GM18517 (cell line): ENCODE measurements at regions not wholly inside any gene's neighbourhood (a gene's known extent, or its start where the extent isn't known, plus 50 kb on each side); places are given as distances from the start of the nearest gene placed in this dataset.

Experiments
- ATAC-seq: cut with Tn5 transposase; IDR thresholded peaks from one replicate; pipeline ENCODE4 v1.9.1; 2021; ENCODE audit warnings: mild to moderate bottlenecking, moderate library complexity; ENCODE audit not compliant: unreplicated experiment

DNA sequence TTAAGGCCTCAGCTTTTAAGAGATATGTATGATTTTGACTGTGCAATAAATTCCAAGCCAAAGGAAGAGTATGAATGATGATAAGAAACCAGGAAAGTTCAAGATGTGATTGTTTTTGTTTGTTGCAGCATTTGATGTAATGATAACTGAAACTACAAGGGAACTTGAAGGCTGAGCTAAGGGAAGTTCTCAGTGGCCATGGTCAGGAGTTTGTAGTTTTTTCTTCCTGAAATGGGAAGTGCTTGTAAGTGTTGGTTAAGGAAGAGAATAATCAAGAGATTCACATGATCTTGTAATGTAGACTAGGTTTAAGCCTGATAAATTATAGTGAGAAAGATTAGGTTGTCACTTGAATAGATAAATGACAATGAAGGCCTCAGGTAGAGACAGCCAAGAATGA, 53.4 kb downstream of the PTCHD4 start:
- ATAC-seq, result no peak

DNA sequence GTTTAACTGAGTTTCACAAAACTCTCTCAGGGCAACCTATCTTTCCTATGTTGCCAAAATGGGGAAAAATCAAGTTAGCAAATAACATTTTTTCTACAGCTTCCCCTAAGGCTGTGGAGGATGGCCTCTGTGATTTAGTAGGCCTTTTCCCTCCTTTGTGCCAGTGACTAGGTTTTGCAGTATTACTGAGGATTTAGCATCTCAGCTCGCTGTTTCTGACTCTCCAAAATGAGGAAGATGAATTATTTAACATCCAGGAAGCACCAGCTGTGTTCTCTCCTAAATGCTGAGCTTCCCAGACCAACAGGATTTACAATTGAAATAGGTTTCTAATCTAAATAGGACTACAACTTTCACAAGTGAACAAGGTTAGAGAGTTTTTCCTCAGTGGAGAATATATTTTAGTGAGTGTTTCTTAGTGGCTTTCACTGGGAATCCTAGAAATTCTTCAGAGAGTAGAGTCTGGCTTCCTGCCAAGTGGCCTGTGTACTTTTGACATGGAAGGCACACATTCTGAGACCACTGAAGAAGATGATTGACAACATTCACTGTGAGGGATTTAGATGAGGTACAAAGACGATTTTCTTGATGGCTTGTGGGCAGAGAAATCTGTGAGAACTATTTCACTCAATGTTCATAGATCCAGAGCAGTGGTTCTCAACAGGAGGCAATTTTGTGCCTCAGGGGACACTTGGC, 62.4 kb downstream of the PTCHD4 start:
- ATAC-seq, result no peak

DNA sequence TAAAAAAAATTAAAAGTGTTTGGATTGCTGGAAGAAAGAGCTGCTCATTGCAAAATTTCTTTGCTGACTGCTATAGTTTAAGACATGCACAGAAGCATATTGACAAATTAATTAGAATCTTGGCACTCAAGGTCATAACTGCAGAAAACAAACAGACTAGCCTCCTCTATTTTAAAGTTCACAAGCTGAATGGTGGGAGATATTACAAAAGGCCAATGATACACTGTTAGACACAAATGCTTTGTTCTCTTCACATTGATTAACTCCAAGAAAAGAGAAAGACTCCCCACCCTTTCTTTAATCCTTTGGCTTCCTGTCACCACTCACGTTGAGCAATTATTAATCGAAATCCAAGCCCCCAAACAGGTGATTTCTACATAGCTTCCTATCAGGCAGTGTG, 69.1 kb downstream of the PTCHD4 start:
- ATAC-seq, result no peak

DNA sequence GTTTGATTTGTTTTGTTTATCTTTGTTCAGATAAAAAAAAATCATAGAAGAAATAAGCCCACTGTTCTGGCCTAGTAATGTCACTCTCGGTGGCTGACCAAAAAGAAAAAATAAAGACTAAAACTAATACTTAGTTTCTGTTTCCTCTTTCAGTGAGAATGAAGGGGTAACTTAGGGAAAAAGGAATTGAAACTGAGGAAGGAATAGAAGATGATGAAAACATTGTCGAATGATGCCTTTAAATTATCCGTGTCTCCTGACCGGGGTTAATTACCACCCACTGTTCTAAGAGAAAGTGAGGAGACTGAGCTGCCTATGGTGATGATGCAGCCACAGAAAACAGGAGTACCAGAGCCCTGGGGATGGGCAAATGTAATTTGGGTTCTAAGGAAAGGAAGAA, 73.1 kb downstream of the PTCHD4 start:
- ATAC-seq, result no peak

DNA sequence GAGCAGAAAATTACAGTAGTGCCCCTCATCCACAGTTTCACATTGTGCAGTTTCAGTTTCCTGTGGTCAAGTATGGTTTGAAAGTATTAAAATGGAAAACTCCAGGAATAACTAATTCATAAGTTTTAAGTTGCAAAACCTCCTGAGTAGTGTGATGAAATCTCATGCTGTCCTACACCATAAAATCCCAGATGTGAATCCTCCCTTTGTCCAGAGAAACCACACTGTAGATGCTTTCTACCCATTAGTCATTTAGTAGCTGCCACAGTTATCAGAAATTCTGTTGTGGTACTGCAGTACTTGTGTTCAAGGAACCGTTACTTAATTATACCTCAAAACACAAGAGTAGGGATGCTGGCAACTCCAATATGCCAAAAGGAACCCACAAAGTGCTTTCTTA, 74.7 kb downstream of the PTCHD4 start:
- ATAC-seq, result no peak

DNA sequence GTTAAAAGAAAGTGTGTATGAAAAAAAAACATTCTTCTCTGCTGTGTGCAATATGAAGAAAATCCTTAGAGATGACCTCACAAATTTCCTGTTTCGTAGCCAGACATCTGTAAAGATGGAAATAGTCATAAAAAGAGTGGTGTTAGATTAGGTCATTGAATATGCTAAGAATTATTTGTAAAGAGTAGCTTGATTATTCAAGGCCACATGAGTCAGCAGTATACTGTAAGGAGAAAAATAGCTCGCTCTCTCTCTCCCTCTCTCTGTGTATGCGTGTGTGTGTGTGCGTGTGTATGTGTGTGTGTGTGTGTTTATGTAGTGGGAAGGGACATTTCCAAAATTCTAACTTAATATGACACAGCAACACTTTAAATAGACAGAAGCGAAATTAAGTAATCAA, 78.8 kb downstream of the PTCHD4 start:
- ATAC-seq, result no peak

DNA sequence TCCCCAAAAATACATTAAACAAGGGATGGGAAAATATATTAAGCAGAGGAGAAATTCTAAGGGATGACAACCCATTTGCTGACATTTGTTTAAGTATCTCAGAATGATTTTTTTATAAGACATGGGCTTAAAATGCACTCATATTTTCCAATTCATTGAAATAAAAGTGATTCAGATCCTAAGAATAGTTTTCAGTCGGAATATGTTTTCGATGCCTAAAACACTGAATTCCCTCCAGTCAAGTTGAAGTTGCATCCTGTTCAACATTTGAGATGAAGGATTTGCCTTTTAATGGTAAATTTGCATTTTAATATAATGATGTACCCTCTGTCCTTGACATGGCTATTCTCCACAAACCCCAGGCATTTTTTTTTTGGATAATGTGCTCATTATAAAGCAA, 79.3 kb downstream of the PTCHD4 start:
- ATAC-seq, result no peak

DNA sequence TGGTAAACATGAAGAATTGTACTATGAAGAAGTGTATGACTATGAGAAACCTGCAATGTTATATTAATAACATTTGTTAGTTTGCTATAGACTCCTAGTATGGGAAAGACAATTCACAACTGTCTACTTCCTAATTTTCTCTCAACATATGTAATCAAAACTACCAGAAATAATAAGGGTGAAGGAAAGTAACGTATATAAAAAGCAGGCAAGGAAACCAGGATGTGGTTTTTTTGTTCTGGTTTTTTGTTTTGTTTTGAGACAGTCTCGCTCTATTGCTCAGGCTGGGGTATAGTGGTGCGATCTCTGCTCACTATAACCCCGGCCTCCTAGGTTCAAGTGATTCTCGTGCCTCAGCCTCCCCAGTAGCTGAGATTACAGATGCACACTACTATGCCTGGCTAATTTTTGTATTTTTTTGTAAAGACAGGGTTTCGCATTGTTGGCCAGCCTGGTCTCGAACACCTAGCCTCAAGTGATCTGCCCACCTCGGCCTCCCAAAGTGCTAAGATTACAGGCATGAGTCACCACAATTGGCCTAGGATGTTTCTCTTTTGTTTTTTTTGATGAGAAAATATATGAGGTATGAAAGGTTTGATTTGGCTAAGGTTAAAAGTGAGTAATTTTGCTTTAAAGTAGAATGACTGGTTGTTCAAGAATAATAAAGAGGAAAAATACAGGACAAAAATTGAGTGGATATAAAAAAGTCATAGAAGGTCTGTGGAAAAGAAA, 83.1 kb downstream of the PTCHD4 start:
- no peak for ATAC-seq

DNA sequence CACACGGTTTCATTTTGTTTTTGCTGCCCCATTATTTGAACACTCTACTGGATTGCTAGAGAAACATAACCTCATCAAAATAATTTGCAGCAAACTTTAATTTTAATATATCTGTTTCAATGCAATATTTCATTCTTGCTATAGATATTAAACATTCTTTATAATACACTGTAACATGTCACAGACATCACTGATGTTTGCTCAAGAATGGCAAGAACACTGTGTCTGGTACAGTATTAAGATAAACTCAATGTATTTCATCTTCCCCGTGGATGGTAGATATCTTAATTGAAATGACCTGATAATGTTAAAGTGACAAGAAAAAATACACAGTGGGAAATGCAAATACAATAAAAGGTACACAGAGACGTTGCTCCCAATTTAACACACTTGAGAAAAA, 86.0 kb downstream of the PTCHD4 start:
- no peak for ATAC-seq

DNA sequence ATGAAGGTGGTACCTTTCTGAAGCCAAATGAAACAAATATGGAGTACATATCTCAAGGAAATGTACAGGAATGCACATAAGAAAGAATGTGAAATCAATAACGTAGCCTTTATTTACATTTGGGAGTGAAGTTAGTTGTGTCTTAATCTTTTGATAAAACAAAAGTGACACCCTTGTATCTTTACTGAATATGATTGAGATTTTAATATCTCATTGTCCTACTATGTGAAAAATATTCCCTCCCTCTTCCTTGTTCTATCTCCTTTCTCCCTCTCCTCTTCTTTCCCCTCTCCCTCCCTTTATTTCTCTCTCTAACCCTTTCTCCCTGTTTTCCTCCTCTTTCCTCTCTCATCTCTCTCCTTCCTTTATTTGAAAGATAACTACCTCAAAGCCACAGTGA, 89.1 kb downstream of the PTCHD4 start:
- ATAC-seq, result no peak

DNA sequence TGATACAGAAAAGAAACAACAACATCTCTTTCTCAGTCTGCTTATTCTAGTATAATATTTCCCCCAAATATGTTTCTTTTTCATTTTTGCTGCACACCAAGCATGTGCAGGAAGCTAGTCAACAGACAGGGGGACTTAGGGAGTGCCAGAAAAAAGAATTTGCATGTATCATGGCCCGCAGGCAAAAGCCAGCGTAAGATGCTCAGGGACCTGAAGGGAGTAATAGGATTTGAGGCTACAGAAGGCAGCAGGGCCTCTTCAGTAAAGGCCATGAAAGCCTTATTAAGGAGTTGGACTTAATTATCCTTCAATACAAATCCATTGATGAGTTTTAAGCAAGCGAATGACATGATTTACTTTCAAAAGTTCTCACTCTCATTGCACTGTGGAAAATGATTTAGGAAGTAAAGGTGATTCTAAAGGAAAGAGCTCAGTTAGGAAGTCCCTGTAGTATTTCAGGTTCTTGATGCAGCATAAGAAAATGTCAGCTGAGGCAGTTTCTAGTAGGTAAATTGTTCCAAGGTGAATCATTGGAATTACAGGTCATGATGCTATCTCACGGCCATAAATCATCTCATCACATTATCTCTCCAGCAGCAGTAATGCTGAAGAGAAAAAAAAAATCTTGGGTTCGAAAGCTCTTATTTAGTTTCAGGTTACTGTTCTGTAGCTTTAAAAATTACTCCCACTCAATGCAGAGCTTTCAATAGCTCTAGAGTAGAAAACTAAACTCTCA, 94.8 kb downstream of the PTCHD4 start:
- ATAC-seq, result no peak

DNA sequence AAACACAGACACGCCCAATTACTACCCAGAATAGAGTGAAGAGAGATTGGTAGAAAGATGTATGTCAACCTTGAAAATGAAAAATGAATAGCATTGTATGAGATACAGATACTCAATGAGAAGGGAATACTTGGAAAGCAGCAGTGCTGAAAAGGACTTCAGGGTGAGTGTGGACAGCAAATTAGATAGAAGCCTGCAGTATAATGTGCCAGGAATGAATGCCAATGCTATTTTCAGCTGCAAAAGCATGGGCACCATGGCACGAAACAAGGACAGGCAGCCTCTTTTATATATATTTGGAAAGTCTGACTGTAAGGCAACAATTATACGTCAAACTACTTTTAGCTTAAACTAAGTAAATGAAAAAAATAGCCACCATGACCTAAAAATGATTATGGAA, 118.2 kb downstream of the PTCHD4 start:
- no peak for ATAC-seq

DNA sequence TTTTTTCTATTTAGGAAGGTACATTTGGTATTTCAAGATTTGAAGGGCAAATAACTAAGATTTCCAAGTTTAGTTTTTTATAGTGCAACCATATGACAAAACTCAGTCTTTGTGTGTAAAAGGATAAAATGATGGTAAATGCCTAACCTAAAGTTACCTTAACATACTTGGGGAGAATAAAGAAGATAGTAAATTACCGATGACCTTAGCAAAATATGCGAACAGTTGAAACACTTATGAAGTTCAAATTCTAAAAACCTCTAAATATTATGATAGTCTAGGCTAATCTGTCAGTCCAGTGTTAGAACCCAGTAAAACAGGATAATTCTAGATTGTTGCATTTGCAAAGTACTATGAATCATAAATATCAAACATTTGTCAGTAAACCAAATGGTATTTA, 127.5 kb downstream of the PTCHD4 start:
- ATAC-seq, result no peak

DNA sequence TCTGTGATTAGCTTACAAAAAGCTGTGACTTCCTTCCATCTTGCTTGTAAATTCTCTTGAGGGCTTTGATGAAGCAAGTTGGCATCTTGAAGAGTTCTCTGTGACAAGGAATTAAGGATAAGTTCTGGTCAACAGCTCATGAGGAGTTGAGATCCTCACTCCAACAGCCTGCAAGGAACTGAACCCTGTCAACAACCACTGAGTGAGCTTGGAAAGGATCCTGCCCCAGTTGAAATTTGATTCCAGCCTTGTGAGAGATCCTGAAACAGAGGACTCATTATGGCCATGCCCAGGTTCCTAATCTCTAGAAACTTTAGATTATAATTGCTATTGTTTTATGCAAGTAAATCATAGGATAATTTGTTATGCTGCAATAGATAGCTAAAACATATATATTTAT, 133.7 kb downstream of the PTCHD4 start:
- no peak for ATAC-seq

DNA sequence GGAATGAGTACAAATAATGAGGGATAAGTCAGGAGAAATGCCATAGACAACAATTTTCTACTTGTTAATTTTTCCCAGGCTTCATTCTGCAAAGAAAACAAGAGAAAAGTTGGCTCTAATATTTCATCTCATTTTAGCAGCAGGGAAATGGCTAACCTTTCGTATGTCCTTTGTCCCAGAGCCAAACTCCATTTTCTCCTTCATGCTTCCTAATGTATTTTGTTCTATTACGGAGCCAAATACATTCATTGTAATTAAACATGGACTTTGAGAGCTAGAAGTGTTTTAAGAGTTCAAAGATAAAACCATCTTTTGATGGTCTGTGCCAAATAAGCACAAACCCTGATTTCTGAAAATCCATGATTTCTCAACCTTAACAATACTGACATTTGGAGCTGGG, 136.9 kb downstream of the PTCHD4 start:
- ATAC-seq, result no peak

DNA sequence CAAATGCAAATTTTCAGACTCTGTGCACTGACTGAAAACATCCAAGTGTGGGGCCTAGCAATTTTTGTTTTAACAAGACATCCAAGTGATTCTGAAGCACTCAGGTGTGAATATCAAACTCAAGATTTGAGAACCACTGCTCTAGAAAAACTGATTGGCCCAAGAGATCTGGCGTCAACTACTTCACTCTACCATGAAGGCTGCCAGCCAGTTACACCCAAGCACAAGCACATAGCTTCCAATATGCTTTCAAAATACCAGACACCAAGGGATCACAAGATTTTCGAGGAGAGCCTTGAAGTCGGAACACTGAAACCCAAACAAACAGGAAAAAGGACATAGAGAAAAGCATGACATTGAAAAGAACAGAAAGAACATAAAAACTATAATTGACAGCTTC, 140.2 kb downstream of the PTCHD4 start:
- no peak for ATAC-seq

DNA sequence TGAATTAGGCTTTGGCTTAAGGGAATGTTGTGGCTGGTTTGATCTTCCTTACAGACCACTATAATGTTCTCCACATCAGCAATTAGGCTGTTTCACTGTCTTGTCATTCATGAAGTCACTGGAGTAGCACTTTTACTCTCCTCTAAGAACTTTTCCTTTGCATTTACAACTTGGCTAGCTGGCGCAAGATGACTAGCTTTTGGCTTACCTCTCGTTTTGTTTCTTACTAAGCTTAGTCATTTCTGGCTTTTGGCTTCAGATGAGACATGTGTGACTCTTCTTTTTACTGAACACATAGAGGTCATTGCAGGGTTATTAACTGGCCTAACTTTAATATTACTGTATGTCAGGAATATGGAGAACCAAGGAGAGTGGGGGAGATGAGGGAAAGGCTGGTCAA, 143.2 kb downstream of the PTCHD4 start:
- peak; percentile 60 for ATAC-seq

DNA sequence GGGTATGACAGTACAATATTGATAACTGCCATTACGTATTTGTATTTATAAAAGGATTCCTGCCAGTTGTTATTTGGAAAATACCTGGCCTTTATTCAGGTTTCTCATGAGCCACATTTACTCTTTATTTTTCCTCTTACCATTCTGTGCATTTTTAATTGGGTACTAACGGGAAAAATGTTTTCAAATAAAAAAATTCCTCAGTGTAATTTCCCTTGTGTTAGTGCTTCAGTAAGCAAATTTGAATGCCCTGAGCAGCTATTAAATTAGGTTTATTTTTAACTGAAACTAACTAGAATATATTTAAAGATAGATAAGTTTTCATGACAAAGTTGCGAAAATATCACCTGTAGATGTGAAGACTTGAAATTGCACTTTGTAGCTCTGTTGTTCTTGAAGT, 146.0 kb downstream of the PTCHD4 start:
- ATAC-seq, result no peak

DNA sequence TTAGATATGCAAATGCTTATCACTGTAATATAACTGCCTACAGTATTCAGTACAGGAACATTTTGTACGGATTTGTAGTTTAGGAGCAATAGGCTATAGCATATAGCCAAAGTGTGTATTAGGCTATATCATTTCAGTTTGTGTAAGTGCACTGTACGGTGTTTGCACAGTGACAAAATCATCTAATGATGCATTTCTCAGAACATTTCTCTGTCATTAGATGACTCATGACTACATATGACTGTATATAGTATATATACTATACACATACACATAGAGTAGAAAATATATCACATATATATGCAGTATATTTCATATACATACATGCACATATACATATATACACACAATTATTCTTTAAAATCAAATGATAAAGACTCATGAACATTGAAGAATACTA, 158.4 kb downstream of the PTCHD4 start:
- ATAC-seq, result no peak

DNA sequence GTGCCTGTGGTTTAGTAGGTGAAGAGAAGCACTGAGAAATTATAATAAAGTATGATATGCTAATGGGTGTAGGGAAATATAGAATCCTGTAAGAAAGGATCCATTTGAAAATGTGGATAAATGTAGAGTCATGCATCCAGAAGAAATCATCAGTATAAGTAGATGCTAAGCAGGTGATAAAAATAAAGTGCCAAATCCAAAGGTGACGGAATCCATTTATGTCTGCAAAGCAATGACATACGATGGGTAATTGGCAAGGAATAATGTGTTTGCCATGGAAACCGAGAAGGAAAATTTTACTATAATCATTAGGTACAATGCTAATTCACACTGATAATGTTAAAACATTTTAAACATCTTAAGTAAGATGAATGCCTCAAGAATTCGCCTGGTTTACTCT, 163.0 kb downstream of the OPN5 start:
- no peak for ATAC-seq

DNA sequence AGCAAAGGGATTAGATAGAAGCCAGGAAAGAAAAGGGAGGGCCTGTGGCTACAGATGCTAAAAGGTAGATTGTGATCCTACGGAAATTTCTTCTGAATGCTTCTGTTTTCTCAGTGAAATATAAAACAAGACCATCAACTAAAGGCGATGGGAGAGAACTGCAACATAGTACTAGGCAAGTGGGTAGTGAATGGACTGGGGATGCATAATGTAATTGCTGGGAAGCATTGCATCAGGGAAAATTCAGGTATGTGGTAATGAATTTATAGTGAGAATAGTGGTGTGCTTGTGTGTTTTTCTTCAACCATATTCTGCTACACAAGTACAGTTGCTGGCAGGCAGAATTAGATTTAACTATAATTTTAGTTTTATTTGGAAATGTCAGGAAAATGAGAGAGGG, 156.6 kb downstream of the OPN5 start:
- ATAC-seq, result no peak

DNA sequence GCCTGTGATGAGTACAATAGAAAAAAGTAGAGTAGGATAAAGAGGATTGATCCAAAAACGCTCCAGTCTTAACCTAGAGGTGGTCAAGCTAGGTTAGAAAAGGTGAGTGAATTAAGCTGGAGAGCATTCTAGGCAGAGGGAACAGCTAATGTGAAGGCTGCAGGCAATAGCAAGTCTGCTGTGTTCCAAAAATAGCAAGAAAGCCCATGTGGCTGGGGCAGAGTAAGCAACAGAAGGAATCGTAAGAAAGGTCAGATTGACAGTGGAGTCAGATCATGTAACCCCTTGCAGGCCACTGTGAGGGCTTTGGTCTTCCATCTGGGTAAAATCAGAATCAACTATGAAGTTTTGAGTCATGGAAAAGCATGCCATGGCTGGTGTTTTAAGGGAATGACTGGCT, 155.0 kb downstream of the OPN5 start:
- ATAC-seq, result no peak
